HepG2 (cell line): ENCODE measurements at regions not wholly inside any gene's neighbourhood (a gene's known extent, or its start where the extent isn't known, plus 50 kb on each side); places are given as distances from the start of the nearest gene placed in this dataset.

Source experiments
- ATAC-seq: fragments of 200-7000 bp; cut with Tn5 transposase; 3 replicates; pipeline ENCODE4 v1.9.1; 2020; ENCODE audit warnings: mild to moderate bottlenecking, moderate library complexity
- BruUV-seq: library from RNA; stranded (reverse); fragments of 400-500 nt; replicated peaks from 2 replicates; lab custom pipeline; 2021; lab: Mats Ljungman, UMichigan
- CTCF ChIA-PET: fragments of 300-600 bp; formaldehyde crosslinking; extraction: SDS; loops from one replicate; lab custom pipeline; 2021; ENCODE audit warnings: low total read pairs, inconsistent platforms, low intra/inter-chr PET ratio; lab: Yijun Ruan, JAX
- POLR2A ChIA-PET: fragments of 350-600 bp; sonication (Branson Sonifier 250); formaldehyde crosslinking; loops from one replicate; lab custom pipeline; 2020; ENCODE audit warnings: antibody characterized with exemption, inconsistent platforms; lab: Yijun Ruan, JAX
- DNase-seq: peaks from one replicate; pipeline ENCODE4 v3.0.0-alpha.2; 2015; ENCODE audit warnings: low spot score
- FAIRE-seq: peaks from 3 replicates; lab custom pipeline; 2011; peaks lifted over from hg19 to GRCh38; lab: Jason Lieb, UNC
- H2AFZ ChIP-seq: one replicate; pipeline ENCODE4 v1.6.1; 2011; ENCODE audit warnings: low read length, inconsistent platforms
- H3K27ac ChIP-seq: fragments of 300-600 bp; 3 replicates; pipeline ENCODE4 v1.8.0; 2011; ENCODE audit warnings: mixed run types, mild to moderate bottlenecking, mixed read lengths, low read length, inconsistent platforms; ENCODE audit not compliant: insufficient read depth; ENCODE audit errors: extremely low read length
- H3K27me3 ChIP-seq, 2 experiments: fragments of 200-600 bp in 1 of 2; 2 replicates in 1 of 2; 3 replicates in 1 of 2; pipeline versions ENCODE4 v1.6.0 to v1.8.0; 2011; ENCODE audit warnings: low read length in 2 of 2, mild to moderate bottlenecking in 2 of 2, moderate library complexity in 2 of 2, inconsistent platforms in 1 of 2; ENCODE audit not compliant: insufficient read depth in 2 of 2, control insufficient read depth in 1 of 2
- H3K36me3 ChIP-seq, 2 experiments: fragments of 200-600 bp in 1 of 2; replicated peaks in 1 of 2; 2 replicates in 1 of 2; 3 replicates in 1 of 2; pipeline versions ENCODE4 v1.5.1 to v1.8.0; 2011; ENCODE audit warnings: low read length in 2 of 2, inconsistent platforms in 1 of 2; ENCODE audit not compliant: insufficient read depth in 2 of 2, control insufficient read depth in 1 of 2
- H3K4me1 ChIP-seq: 2 replicates; pipeline ENCODE4 v1.5.1; 2012; ENCODE audit warnings: low read length, inconsistent platforms; ENCODE audit not compliant: insufficient read depth
- H3K4me2 ChIP-seq: 2 replicates; pipeline ENCODE4 v1.6.0; 2011; ENCODE audit warnings: low read depth, low read length, inconsistent platforms
- H3K4me3 ChIP-seq, 3 experiments: fragments of 200-600 bp in 1 of 3; sonication (generic), shearing (Covaris generic) in 1 of 3; replicated peaks in 1 of 3; 2 replicates each; pipeline ENCODE4 v1.5.1; 2011 to 2016; ENCODE audit warnings: low read length in 3 of 3, inconsistent platforms in 2 of 3, low read depth in 2 of 3, mild to moderate bottlenecking in 2 of 3, control low read depth in 1 of 3, mixed read lengths in 1 of 3; ENCODE audit not compliant: insufficient read depth in 1 of 3
- H3K79me2 ChIP-seq: one replicate; pipeline ENCODE4 v1.6.1; 2011; ENCODE audit warnings: low read length, inconsistent platforms; ENCODE audit not compliant: insufficient read depth
- H3K9ac ChIP-seq: 2 replicates; pipeline ENCODE4 v1.6.0; 2011; ENCODE audit warnings: mild to moderate bottlenecking, low read depth, low read length, inconsistent platforms; ENCODE audit not compliant: insufficient read depth
- H3K9me3 ChIP-seq: 2 replicates; pipeline ENCODE4 v1.5.1; 2012; ENCODE audit warnings: mild to moderate bottlenecking, low read length
- H4K20me1 ChIP-seq: 2 replicates; pipeline ENCODE4 v1.6.0; 2011; ENCODE audit warnings: inconsistent platforms, mild to moderate bottlenecking, low read length, moderate library complexity; ENCODE audit not compliant: insufficient read depth
- ARNT ChIP-seq: fragments of 450-650 bp; IDR thresholded peaks from 2 replicates; pipeline ENCODE4 v1.6.1; 2017
- IRX3 ChIP-seq: sonication (generic); formaldehyde crosslinking; IDR thresholded peaks from 2 replicates; pipeline ENCODE4 v1.8.1; 2023; ENCODE audit warnings: mild to moderate bottlenecking, low read depth, missing genetic modification reagents, borderline replicate concordance
- ZFP36 ChIP-seq: fragments of 150-350 bp; IDR thresholded peaks from 2 replicates; pipeline ENCODE4 v1.6.1; 2018; ENCODE audit warnings: borderline replicate concordance, low read length, low read depth; ENCODE audit not compliant: partially characterized antibody
- ZNF580 ChIP-seq: IDR thresholded peaks from 2 replicates; pipeline ENCODE4 v1.6.1; 2016; ENCODE audit warnings: low read depth, borderline replicate concordance
- WGBS: methylation state at CpG from one replicate; pipeline ENCODE4 v1.1.6; 2017; ENCODE audit warnings: low lambda C conversion rate; 5-methylcytosine and 5-hydroxymethylcytosine counted together
- in situ Hi-C: cut with HindIII; loops from 2 replicates; pipeline ENCODE4 v1.10.0; 2017; ENCODE audit warnings: low pct_unique_long_range_greater_than_20kb; ENCODE audit not compliant: extremely low pct_ligation_motif_present
- intact Hi-C: fragments of 100-400 bp; cut with micrococcal nuclease; formaldehyde crosslinking; loops from one replicate; pipeline ENCODE4 v1.10.0; 2022; ENCODE audit not compliant: unreplicated experiment
- TF ChIP-seq, protein P1 (sequence below): sonication (generic); formaldehyde crosslinking; IDR thresholded peaks from 2 replicates; pipeline ENCODE4 v1.5.1; 2020; ENCODE audit warnings: mild to moderate bottlenecking, missing genetic modification reagents, borderline replicate concordance
- TF ChIP-seq, protein P2 (sequence below): sonication (generic); formaldehyde crosslinking; IDR thresholded peaks from 2 replicates; pipeline ENCODE4 v1.8.1; 2023; ENCODE audit warnings: missing genetic modification reagents, mild to moderate bottlenecking, borderline replicate concordance

GRCh38 chr4:89509708-89510281 is 202.2 kb upstream of the GPRIN3 start:
- no peaks in the 10 kb centered on the region for H3K4me1 ChIP-seq
- no peaks in the 10 kb centered on the region for H3K9me3 ChIP-seq
- ATAC-seq (no peak), FAIRE-seq (no peak), DNase-seq (no peak)
- H2AFZ ChIP-seq, result no peak overlapping the region
- H4K20me1 ChIP-seq, result no peaks in the 10 kb centered on the region
- CTCF ChIA-PET, result no interaction called here
- H3K36me3 ChIP-seq, result no peaks in the 10 kb centered on the region
- no peaks in the 10 kb centered on the region for H3K27me3 ChIP-seq
- intact Hi-C loops (no loop called here), in situ Hi-C loops (no loop called here)
- H3K79me2 ChIP-seq, result no peaks in the 10 kb centered on the region
- POLR2A ChIA-PET, result no interaction called here
- WGBS, result 13% methylated on average over 4 of the region's 4 CpGs
- H3K9ac ChIP-seq, result no peak overlapping the region
- no TSS peak for BruUV-seq
- H3K4me2 ChIP-seq, result no peak overlapping the region
- H3K27ac ChIP-seq, result no peak overlapping the region
- TF ChIP-seq, protein P1, sequence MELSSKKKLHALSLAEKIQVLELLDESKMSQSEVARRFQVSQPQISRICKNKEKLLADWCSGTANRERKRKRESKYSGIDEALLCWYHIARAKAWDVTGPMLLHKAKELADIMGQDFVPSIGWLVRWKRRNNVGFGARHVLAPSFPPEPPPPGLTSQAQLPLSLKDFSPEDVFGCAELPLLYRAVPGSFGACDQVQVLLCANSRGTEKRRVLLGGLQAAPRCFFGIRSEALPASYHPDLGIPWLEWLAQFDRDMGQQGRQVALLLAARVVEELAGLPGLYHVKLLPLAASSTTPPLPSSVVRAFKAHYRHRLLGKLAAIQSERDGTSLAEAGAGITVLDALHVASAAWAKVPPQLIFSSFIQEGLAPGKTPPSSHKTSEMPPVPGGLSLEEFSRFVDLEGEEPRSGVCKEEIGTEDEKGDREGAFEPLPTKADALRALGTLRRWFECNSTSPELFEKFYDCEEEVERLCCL (CRISPR knock-in tag), result no peak
- TF ChIP-seq ZNF580 (CRISPR knock-in tag) (no peak), ARNT (no peak), ZFP36 (no peak), IRX3 (no peak)
- TF ChIP-seq, protein P2, sequence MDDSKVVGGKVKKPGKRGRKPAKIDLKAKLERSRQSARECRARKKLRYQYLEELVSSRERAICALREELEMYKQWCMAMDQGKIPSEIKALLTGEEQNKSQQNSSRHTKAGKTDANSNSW (CRISPR knock-in tag), result no peak
- H3K4me3 ChIP-seq, result no peak overlapping the region
